HEK293 (cell line): ENCODE measurements at regions not wholly inside any gene's neighbourhood (a gene's known extent, or its start where the extent isn't known, plus 50 kb on each side); places are given as distances from the start of the nearest gene placed in this dataset.

Source experiments
- CTCF ChIA-PET: fragments of 350-600 bp; formaldehyde crosslinking; extraction: SDS; loops from one replicate; lab custom pipeline; 2021; ENCODE audit warnings: antibody characterized with exemption; lab: Yijun Ruan, JAX
- POLR2A ChIA-PET: fragments of 300-600 bp; formaldehyde crosslinking; extraction: SDS; loops from one replicate; lab custom pipeline; 2020; ENCODE audit warnings: antibody characterized with exemption, inconsistent platforms; lab: Yijun Ruan, JAX
- H3K27ac ChIP-seq: fragments of 200-500 bp; sonication (Bioruptor generic); 2 replicates; pipeline ENCODE4 v1.5.1; 2014; ENCODE audit warnings: low read depth, low read length, control low read depth, inconsistent platforms; ENCODE audit errors: extremely low read depth
- H3K36me3 ChIP-seq, 2 experiments: fragments of 200-500 bp in 1 of 2; sonication (Bioruptor generic) in 1 of 2; 1 replicate in 1 of 2; 2 replicates in 1 of 2; pipeline ENCODE4 v1.5.1; 2014 to 2017; ENCODE audit warnings: inconsistent platforms in 2 of 2, low read length in 2 of 2; ENCODE audit not compliant: control insufficient read depth in 2 of 2, insufficient read depth in 1 of 2
- H3K4me1 ChIP-seq: fragments of 200-500 bp; sonication (Bioruptor generic); 2 replicates; pipeline ENCODE4 v1.5.1; 2014; ENCODE audit warnings: mild to moderate bottlenecking, low read length, inconsistent platforms; ENCODE audit not compliant: control insufficient read depth, insufficient read depth
- H3K4me3 ChIP-seq: 2 replicates; pipeline ENCODE4 v1.5.1; 2011; ENCODE audit warnings: low read depth, mild to moderate bottlenecking, control low read depth, low read length, moderate library complexity
- H3K9me3 ChIP-seq: fragments of 200-500 bp; sonication (Bioruptor generic); 2 replicates; pipeline ENCODE4 v1.5.1; 2014; ENCODE audit warnings: low read depth, low read length, inconsistent platforms; ENCODE audit not compliant: control insufficient read depth, insufficient read depth
- HOXA7 ChIP-seq: sonication (generic); formaldehyde crosslinking; IDR thresholded peaks from 2 replicates; pipeline ENCODE4 v1.8.1; 2022; ENCODE audit warnings: missing genetic modification reagents, borderline replicate concordance
- HOXD13 ChIP-seq: sonication (generic); formaldehyde crosslinking; IDR thresholded peaks from 2 replicates; pipeline ENCODE4 v1.8.0; 2022; ENCODE audit warnings: missing genetic modification reagents, borderline replicate concordance
- OVOL3 ChIP-seq: fragments of 450-650 bp; formaldehyde crosslinking; IDR thresholded peaks from 2 replicates; pipeline ENCODE4 v1.5.1; 2016; ENCODE audit warnings: missing biosample characterization, missing genetic modification characterization
- PBX3 ChIP-seq: sonication (generic); formaldehyde crosslinking; IDR thresholded peaks from 2 replicates; pipeline ENCODE4 v1.8.1; 2022; ENCODE audit warnings: mild to moderate bottlenecking, moderate library complexity, missing genetic modification reagents
- PRDM1 ChIP-seq: fragments of 450-650 bp; formaldehyde crosslinking; IDR thresholded peaks from 2 replicates; pipeline ENCODE4; 2016; ENCODE audit warnings: missing biosample characterization, missing genetic modification characterization
- SCRT2 ChIP-seq: fragments of 450-650 bp; formaldehyde crosslinking; IDR thresholded peaks from 2 replicates; pipeline ENCODE4 v1.5.1; 2016; ENCODE audit warnings: missing biosample characterization, missing genetic modification characterization
- SETDB1 ChIP-seq: IDR thresholded peaks from one replicate; pipeline ENCODE4 v1.6.1; 2017; ENCODE audit warnings: mild to moderate bottlenecking, low read length, moderate library complexity, mixed read lengths; ENCODE audit not compliant: insufficient read length
- SP7 ChIP-seq: fragments of 450-650 bp; formaldehyde crosslinking; IDR thresholded peaks from 2 replicates; pipeline ENCODE4 v1.5.1; 2016; ENCODE audit warnings: missing biosample characterization, missing genetic modification characterization
- ZBTB48 ChIP-seq: fragments of 450-650 bp; formaldehyde crosslinking; IDR thresholded peaks from 2 replicates; pipeline ENCODE4 v1.5.1; 2016; ENCODE audit warnings: missing biosample characterization, missing genetic modification characterization
- ZFP37 ChIP-seq: fragments of 450-650 bp; formaldehyde crosslinking; IDR thresholded peaks from 2 replicates; pipeline ENCODE4 v1.5.1; 2016; ENCODE audit warnings: missing biosample characterization, missing genetic modification characterization
- ZNF114 ChIP-seq: fragments of 450-650 bp; formaldehyde crosslinking; IDR thresholded peaks from 2 replicates; pipeline ENCODE4 v1.5.0; 2017; ENCODE audit warnings: missing biosample characterization, missing genetic modification characterization
- ZNF138 ChIP-seq: fragments of 450-650 bp; formaldehyde crosslinking; IDR thresholded peaks from 2 replicates; pipeline ENCODE4 v1.5.1; 2016; ENCODE audit warnings: missing biosample characterization, missing genetic modification characterization, borderline replicate concordance
- ZNF155 ChIP-seq: fragments of 450-650 bp; formaldehyde crosslinking; IDR thresholded peaks from 2 replicates; pipeline ENCODE4 v1.5.1; 2016; ENCODE audit warnings: missing biosample characterization, missing genetic modification characterization
- ZNF175 ChIP-seq: fragments of 450-650 bp; formaldehyde crosslinking; IDR thresholded peaks from 2 replicates; pipeline ENCODE4 v1.5.1; 2016; ENCODE audit warnings: missing biosample characterization, missing genetic modification characterization
- ZNF214 ChIP-seq: fragments of 450-650 bp; formaldehyde crosslinking; IDR thresholded peaks from 2 replicates; pipeline ENCODE4 v1.5.1; 2017; ENCODE audit warnings: missing biosample characterization, mild to moderate bottlenecking, missing genetic modification characterization, borderline replicate concordance
- ZNF239 ChIP-seq: fragments of 450-650 bp; formaldehyde crosslinking; IDR thresholded peaks from 2 replicates; pipeline ENCODE4 v1.5.1; 2016; ENCODE audit warnings: missing biosample characterization, missing genetic modification characterization
- ZNF266 ChIP-seq: fragments of 450-650 bp; formaldehyde crosslinking; IDR thresholded peaks from 2 replicates; pipeline ENCODE4 v1.5.1; 2016; ENCODE audit warnings: missing biosample characterization, missing genetic modification characterization, low read depth
- ZNF394 ChIP-seq: fragments of 450-650 bp; formaldehyde crosslinking; IDR thresholded peaks from 2 replicates; pipeline ENCODE4 v1.5.1; 2016; ENCODE audit warnings: missing biosample characterization, missing genetic modification characterization, mild to moderate bottlenecking, moderate library complexity, borderline replicate concordance
- ZNF529 ChIP-seq: fragments of 450-650 bp; formaldehyde crosslinking; IDR thresholded peaks from 2 replicates; pipeline ENCODE4 v1.5.1; 2017; ENCODE audit warnings: missing genetic modification characterization, missing biosample characterization; ENCODE audit not compliant: insufficient replicate concordance
- ZNF600 ChIP-seq: fragments of 450-650 bp; formaldehyde crosslinking; IDR thresholded peaks from 2 replicates; pipeline ENCODE4 v1.5.1; 2016; ENCODE audit warnings: missing biosample characterization, missing genetic modification characterization
- ZSCAN18 ChIP-seq: fragments of 450-650 bp; formaldehyde crosslinking; IDR thresholded peaks from 2 replicates; pipeline ENCODE4 v1.5.1; 2016; ENCODE audit warnings: missing biosample characterization, missing genetic modification characterization
- TF ChIP-seq, protein P1 (sequence below): fragments of 450-650 bp; formaldehyde crosslinking; IDR thresholded peaks from 2 replicates; pipeline ENCODE4 v1.5.1; 2016; ENCODE audit warnings: missing biosample characterization, missing genetic modification characterization, borderline replicate concordance

- no peaks in the 10 kb centered on the region for H3K4me1 ChIP-seq
- TF ChIP-seq ZNF155 (tag by site-specific recombination) (no peak), OVOL3 (tag by site-specific recombination) (no peak), ZSCAN18 (no peak), PRDM1 (no peak), ZNF600 (tag by site-specific recombination) (no peak), SCRT2 (tag by site-specific recombination) (peak; percentile 67), ZNF214 (tag by site-specific recombination) (no peak)
- no peaks in the 10 kb centered on the region for H3K36me3 ChIP-seq
- CTCF ChIA-PET, result no interaction called here
- H3K4me3 ChIP-seq, result no peak overlapping the region
- POLR2A ChIA-PET, result no interaction called here
- no peaks in the 10 kb centered on the region for H3K9me3 ChIP-seq
- no peak overlapping the region for H3K27ac ChIP-seq
These were observed 133.6 kb downstream of the SP3 start for GRCh38 chr2:173831312-173832229.

GRCh38 chr2:173834141-173834540 lies 131.0 kb downstream of the SP3 start:
- POLR2A ChIA-PET, result no interaction called here
- CTCF ChIA-PET, result interaction anchor here (0.6 to 1.2 kb wide), 2 partner anchors 9 to 16 kb away, joined by 3 read pairs; no protein-coding TSS in a partner anchor
- H3K36me3 ChIP-seq, result no peaks in the 10 kb centered on the region

More at GRCh38 chr2:173834141-173834540, 131.0 kb downstream of the SP3 start:
- H3K9me3 ChIP-seq, result no peaks in the 10 kb centered on the region
- H3K27ac ChIP-seq, result no peak overlapping the region
- TF ChIP-seq SETDB1 (no peak), HOXA7 (CRISPR knock-in tag) (no peak), HOXD13 (CRISPR knock-in tag) (no peak), ZNF138 (tag by site-specific recombination) (no peak), ZNF175 (no peak), SP7 (tag by site-specific recombination) (no peak), PBX3 (CRISPR knock-in tag) (no peak), ZFP37 (tag by site-specific recombination) (no peak), ZNF266 (tag by site-specific recombination) (no peak), ZNF239 (tag by site-specific recombination) (no peak), ZNF214 (tag by site-specific recombination) (no peak), ZNF114 (tag by site-specific recombination) (no peak), ZBTB48 (tag by site-specific recombination) (no peak), ZNF529 (tag by site-specific recombination) (no peak), ZNF394 (tag by site-specific recombination) (no peak)
- TF ChIP-seq, protein P1, sequence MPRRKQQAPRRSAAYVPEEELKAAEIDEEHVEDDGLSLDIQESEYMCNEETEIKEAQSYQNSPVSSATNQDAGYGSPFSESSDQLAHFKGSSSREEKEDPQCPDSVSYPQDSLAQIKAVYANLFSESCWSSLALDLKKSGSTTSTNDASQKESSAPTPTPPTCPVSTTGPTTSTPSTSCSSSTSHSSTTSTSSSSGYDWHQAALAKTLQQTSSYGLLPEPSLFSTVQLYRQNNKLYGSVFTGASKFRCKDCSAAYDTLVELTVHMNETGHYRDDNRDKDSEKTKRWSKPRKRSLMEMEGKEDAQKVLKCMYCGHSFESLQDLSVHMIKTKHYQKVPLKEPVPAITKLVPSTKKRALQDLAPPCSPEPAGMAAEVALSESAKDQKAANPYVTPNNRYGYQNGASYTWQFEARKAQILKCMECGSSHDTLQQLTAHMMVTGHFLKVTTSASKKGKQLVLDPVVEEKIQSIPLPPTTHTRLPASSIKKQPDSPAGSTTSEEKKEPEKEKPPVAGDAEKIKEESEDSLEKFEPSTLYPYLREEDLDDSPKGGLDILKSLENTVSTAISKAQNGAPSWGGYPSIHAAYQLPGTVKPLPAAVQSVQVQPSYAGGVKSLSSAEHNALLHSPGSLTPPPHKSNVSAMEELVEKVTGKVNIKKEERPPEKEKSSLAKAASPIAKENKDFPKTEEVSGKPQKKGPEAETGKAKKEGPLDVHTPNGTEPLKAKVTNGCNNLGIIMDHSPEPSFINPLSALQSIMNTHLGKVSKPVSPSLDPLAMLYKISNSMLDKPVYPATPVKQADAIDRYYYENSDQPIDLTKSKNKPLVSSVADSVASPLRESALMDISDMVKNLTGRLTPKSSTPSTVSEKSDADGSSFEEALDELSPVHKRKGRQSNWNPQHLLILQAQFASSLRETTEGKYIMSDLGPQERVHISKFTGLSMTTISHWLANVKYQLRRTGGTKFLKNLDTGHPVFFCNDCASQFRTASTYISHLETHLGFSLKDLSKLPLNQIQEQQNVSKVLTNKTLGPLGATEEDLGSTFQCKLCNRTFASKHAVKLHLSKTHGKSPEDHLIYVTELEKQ (tag by site-specific recombination), result no peak
- TF ChIP-seq, all 188 proteins: peak for 0
- Histone ChIP-seq H3K4me1 (no peaks in the 10 kb centered on the region), H3K4me3 (no peak overlapping the region)
